ENCODE measurements at regions not wholly inside any gene's neighbourhood (a gene's known extent, or its start where the extent isn't known, plus 50 kb on each side); places are given as distances from the start of the nearest gene placed in this dataset.

DNA sequence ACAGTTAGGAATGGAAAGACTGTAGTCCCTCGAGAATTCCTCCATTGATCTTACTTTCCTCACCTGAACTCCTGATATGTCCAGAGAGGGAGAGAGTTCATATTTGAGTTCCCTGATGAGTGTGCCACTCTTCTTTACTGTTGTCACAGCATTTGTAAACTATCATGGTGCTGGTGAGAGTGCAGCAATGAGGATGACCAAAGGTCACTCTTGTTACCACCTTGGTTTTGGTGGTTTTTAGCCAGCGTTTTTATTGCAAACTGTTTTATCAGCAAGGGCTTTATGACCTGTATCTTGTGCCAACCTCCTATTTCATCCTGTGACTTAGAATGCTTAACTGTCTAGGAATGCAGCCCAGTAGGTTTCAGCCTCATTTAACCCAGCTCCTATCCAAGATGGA, 1062.5 kb downstream of the BCL11A start:
- ChIA-PET CTCF (no interaction called here), POLR2A (no interaction called here)
- DNase-seq (ENCODE audit: extremely low spot score): no peak
- TF ChIP-seq HDGF (IDR thresholded peaks at IDR 0.05; ENCODE audit: borderline replicate concordance) (no peak), ZNF384 (IDR thresholded peaks at IDR 0.05) (no peak), PKNOX1 (IDR thresholded peaks at IDR 0.05) (no peak), FOXK2 (IDR thresholded peaks at IDR 0.05) (no peak), LEF1 (IDR thresholded peaks at IDR 0.05; ENCODE audit: borderline replicate concordance) (no peak), NFRKB (IDR thresholded peaks at IDR 0.05) (no peak), FOXM1 (IDR thresholded peaks at IDR 0.05; ENCODE audit: borderline replicate concordance) (no peak), ELF4 (IDR thresholded peaks at IDR 0.05) (no peak), SP1 (IDR thresholded peaks at IDR 0.05) (no peak), L3MBTL2 (conservative IDR thresholded peaks at IDR 0.05) (no peak), ARNT (IDR thresholded peaks at IDR 0.05) (no peak), TARDBP (IDR thresholded peaks at IDR 0.05) (no peak), SUZ12 (IDR thresholded peaks at IDR 0.05) (no peak), CTBP1 (IDR thresholded peaks at IDR 0.05; ENCODE audit: borderline replicate concordance) (no peak), BHLHE40 (IDR thresholded peaks at IDR 0.05; ENCODE audit: borderline replicate concordance) (no peak)

DNA sequence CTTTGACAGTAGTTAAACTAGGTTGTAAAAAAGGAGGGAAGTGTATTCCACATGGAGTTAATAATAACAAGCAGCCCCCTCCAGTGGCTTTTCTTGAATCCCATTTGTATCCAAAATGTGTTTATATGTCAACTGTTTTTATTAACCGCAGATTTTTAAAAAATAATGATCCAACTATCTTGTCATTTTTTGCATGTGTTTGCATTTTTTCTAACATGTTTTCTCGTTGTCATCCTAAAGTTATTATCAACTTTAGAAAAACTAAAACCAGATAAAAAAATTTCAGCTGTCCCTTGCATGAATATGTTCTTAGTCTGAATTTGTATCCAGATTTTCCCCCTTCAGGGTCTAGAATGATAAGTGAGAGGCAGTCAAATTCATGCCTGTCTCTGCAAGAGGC, 1063.3 kb downstream of the BCL11A start:
- ChIA-PET CTCF (no interaction called here), POLR2A (no interaction called here)
- TF ChIP-seq L3MBTL2 (conservative IDR thresholded peaks at IDR 0.05): no peak
- TF ChIP-seq PKNOX1 (IDR thresholded peaks at IDR 0.05): no peak
- no peak for TF ChIP-seq SUZ12 (IDR thresholded peaks at IDR 0.05)
- TF ChIP-seq LEF1 (IDR thresholded peaks at IDR 0.05; ENCODE audit: borderline replicate concordance): no peak
- TF ChIP-seq FOXK2 (IDR thresholded peaks at IDR 0.05): no peak
- TF ChIP-seq TARDBP (IDR thresholded peaks at IDR 0.05): no peak
- no peak for TF ChIP-seq ZNF384 (IDR thresholded peaks at IDR 0.05)
- no peak for TF ChIP-seq ARNT (IDR thresholded peaks at IDR 0.05)
- no peak for TF ChIP-seq FOXA1 (IDR thresholded peaks at IDR 0.05)
- no peak for TF ChIP-seq HDGF (IDR thresholded peaks at IDR 0.05; ENCODE audit: borderline replicate concordance)
- no peak for TF ChIP-seq NFRKB (IDR thresholded peaks at IDR 0.05)
- no peak for TF ChIP-seq CTBP1 (IDR thresholded peaks at IDR 0.05; ENCODE audit: borderline replicate concordance)
- no peak for TF ChIP-seq BHLHE40 (IDR thresholded peaks at IDR 0.05; ENCODE audit: borderline replicate concordance)
- no peak for TF ChIP-seq FOXM1 (IDR thresholded peaks at IDR 0.05; ENCODE audit: borderline replicate concordance)
- TF ChIP-seq SP1 (IDR thresholded peaks at IDR 0.05): no peak
- no peak for TF ChIP-seq ELF4 (IDR thresholded peaks at IDR 0.05)
- DNase-seq (ENCODE audit: extremely low spot score): no peak

GRCh38 chr2:59484673-59485072, 1068.8 kb downstream of the BCL11A start:
- CTCF ChIA-PET: no interaction called here
- no peak for TF ChIP-seq NFRKB (IDR thresholded peaks at IDR 0.05)
- no peak for TF ChIP-seq PKNOX1 (IDR thresholded peaks at IDR 0.05)
- no peak for TF ChIP-seq ARNT (IDR thresholded peaks at IDR 0.05)
- no peak for TF ChIP-seq LEF1 (IDR thresholded peaks at IDR 0.05; ENCODE audit: borderline replicate concordance)
- TF ChIP-seq FOXA1 (IDR thresholded peaks at IDR 0.05): no peak
- TF ChIP-seq SP1 (IDR thresholded peaks at IDR 0.05): no peak
- TF ChIP-seq SUZ12 (IDR thresholded peaks at IDR 0.05): no peak
- TF ChIP-seq ELF4 (IDR thresholded peaks at IDR 0.05): no peak
- no peak for TF ChIP-seq ZNF384 (IDR thresholded peaks at IDR 0.05)
- TF ChIP-seq HDGF (IDR thresholded peaks at IDR 0.05; ENCODE audit: borderline replicate concordance): no peak
- no peak for DNase-seq (ENCODE audit: extremely low spot score)
- POLR2A ChIA-PET: no interaction called here

DNA sequence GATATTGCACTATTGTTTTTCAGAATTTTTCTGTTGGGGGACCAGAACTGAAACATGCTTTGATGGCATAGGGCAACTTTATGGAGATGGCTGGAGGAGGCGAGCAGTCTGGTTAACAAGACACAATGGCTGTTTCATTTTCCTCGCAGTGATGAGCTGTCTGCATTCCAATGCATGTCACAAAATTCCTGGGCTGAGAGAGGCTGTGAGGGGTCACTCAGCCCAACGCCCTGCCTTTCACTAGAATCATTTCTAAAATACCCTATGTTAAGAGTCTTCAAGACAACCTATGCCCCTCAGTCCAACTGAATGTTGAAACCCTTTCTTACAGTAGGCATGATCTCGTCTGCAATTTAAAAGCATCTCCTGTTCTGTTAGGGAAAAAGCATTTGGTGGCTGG, 1090.0 kb downstream of the BCL11A start:
- no peak for DNase-seq (ENCODE audit: extremely low spot score)
- POLR2A ChIA-PET: no interaction called here
- CTCF ChIA-PET: no interaction called here
- TF ChIP-seq ZNF384 (IDR thresholded peaks at IDR 0.05) (no peak), NFRKB (IDR thresholded peaks at IDR 0.05) (no peak), SUZ12 (IDR thresholded peaks at IDR 0.05) (no peak), FOXA1 (IDR thresholded peaks at IDR 0.05) (no peak), ARNT (IDR thresholded peaks at IDR 0.05) (no peak), FOXM1 (IDR thresholded peaks at IDR 0.05; ENCODE audit: borderline replicate concordance) (no peak), FOXK2 (IDR thresholded peaks at IDR 0.05) (no peak), ELF4 (IDR thresholded peaks at IDR 0.05) (no peak), TARDBP (IDR thresholded peaks at IDR 0.05) (no peak)

- DNase-seq (ENCODE audit: extremely low spot score): no peak
- ChIA-PET CTCF (interaction anchor here (0.6 kb wide), 1 partner anchor 535 kb away, joined by 3 read pairs; no protein-coding TSS in a partner anchor), POLR2A (no interaction called here)
- TF ChIP-seq BHLHE40 (IDR thresholded peaks at IDR 0.05; ENCODE audit: borderline replicate concordance) (no peak), FOXA1 (IDR thresholded peaks at IDR 0.05) (no peak), ARNT (IDR thresholded peaks at IDR 0.05) (no peak), HDGF (IDR thresholded peaks at IDR 0.05; ENCODE audit: borderline replicate concordance) (no peak), FOXM1 (IDR thresholded peaks at IDR 0.05; ENCODE audit: borderline replicate concordance) (no peak), PKNOX1 (IDR thresholded peaks at IDR 0.05) (no peak), ELF4 (IDR thresholded peaks at IDR 0.05) (no peak), ZNF384 (IDR thresholded peaks at IDR 0.05) (no peak), NFRKB (IDR thresholded peaks at IDR 0.05) (no peak), TARDBP (IDR thresholded peaks at IDR 0.05) (no peak), LEF1 (IDR thresholded peaks at IDR 0.05; ENCODE audit: borderline replicate concordance) (no peak), SUZ12 (IDR thresholded peaks at IDR 0.05) (no peak), L3MBTL2 (conservative IDR thresholded peaks at IDR 0.05) (no peak), FOXK2 (IDR thresholded peaks at IDR 0.05) (no peak)
Observed at GRCh38 chr2:59462422-59463197, 1090.8 kb downstream of the BCL11A start.

All from HEK293T (cell line).